Esophagus (tissue), 2 donors: ENCODE measurements at regions not wholly inside any gene's neighbourhood (a gene's known extent, or its start where the extent isn't known, plus 50 kb on each side); places are given as distances from the start of the nearest gene placed in this dataset.

ENCODE experiments used
- H3K27ac ChIP-seq, 2 donors: one replicate each; pipeline ENCODE4 v1.5.1; 2013; ENCODE audit warnings: low read depth in 2 of 2, mild to moderate bottlenecking in 2 of 2, inconsistent platforms in 1 of 2, low read length in 1 of 2, moderate library complexity in 1 of 2
- H3K27me3 ChIP-seq, 2 donors: one replicate each; pipeline ENCODE4 v1.6.1; 2013; ENCODE audit warnings: low read length in 2 of 2, control low read depth in 1 of 2, mild to moderate bottlenecking in 1 of 2; ENCODE audit not compliant: insufficient read depth in 2 of 2, control insufficient read depth in 1 of 2
- H3K36me3 ChIP-seq, 2 donors: one replicate each; pipeline ENCODE4 v1.6.1; 2013; ENCODE audit warnings: low read length in 1 of 2; ENCODE audit not compliant: control insufficient read depth in 2 of 2, insufficient read depth in 2 of 2
- H3K4me1 ChIP-seq, 2 donors: one replicate each; pipeline ENCODE4 v1.6.1; 2013; ENCODE audit warnings: low read length in 1 of 2; ENCODE audit not compliant: control insufficient read depth in 2 of 2, insufficient read depth in 2 of 2
- H3K4me3 ChIP-seq, 2 donors: one replicate each; pipeline ENCODE4 v1.5.1; 2013; ENCODE audit warnings: low read length in 2 of 2, mild to moderate bottlenecking in 2 of 2, low read depth in 1 of 2, moderate library complexity in 1 of 2
- H3K9me3 ChIP-seq, 2 donors: one replicate each; pipeline ENCODE4 v1.6.1; 2013; ENCODE audit warnings: mild to moderate bottlenecking in 2 of 2, low read depth in 1 of 2, low read length in 1 of 2, moderate library complexity in 1 of 2; ENCODE audit not compliant: control insufficient read depth in 2 of 2, insufficient read depth in 1 of 2
- WGBS, 2 donors: extraction: QIAGEN DNeasy Blood & Tissue Kit; methylation state at CpG; one replicate each; pipeline ENCODE4 v1.1.7; 2013; 5-methylcytosine and 5-hydroxymethylcytosine counted together
- donor health status: healthy with polysubstance abuse.
- donor health status: Bipolar disorder and iron deficiency.

GRCh38 chr2:66903183-66903582 is 468.3 kb downstream of the MEIS1 start:
- Histone ChIP-seq H3K36me3 (no peaks in the 10 kb centered on the region), H3K27me3 (no peaks in the 10 kb centered on the region), H3K4me1 (no peaks in the 10 kb centered on the region), H3K27ac (no peak overlapping the region), H3K9me3 (no peaks in the 10 kb centered on the region), H3K4me3 (no peak overlapping the region)
- 86 to 87% methylated on average over 1 of the region's 1 CpG for WGBS, 2 donors

GRCh38 chr2:66903745-66904465 is 469.0 kb downstream of the MEIS1 start:
- Histone ChIP-seq H3K9me3 (no peaks in the 10 kb centered on the region), H3K27ac (no peak overlapping the region), H3K4me1 (no peaks in the 10 kb centered on the region), H3K27me3 (no peaks in the 10 kb centered on the region), H3K36me3 (no peaks in the 10 kb centered on the region), H3K4me3 (no peak overlapping the region)
- 93 to 95% methylated on average over 9 of the region's 9 CpGs for WGBS, 2 donors

- WGBS, 2 donors: 73 to 82% methylated on average over 2 of the region's 2 CpGs
- Histone ChIP-seq H3K27me3 (no peaks in the 10 kb centered on the region), H3K4me3 (no peak overlapping the region), H3K27ac (no peak overlapping the region), H3K36me3 (no peaks in the 10 kb centered on the region), H3K4me1 (no peaks in the 10 kb centered on the region), H3K9me3 (no peaks in the 10 kb centered on the region)
Measured at GRCh38 chr2:66915237-66915636, 480.3 kb downstream of the MEIS1 start.

- Histone ChIP-seq H3K36me3 (no peaks in the 10 kb centered on the region), H3K4me1 (no peaks in the 10 kb centered on the region), H3K9me3 (no peaks in the 10 kb centered on the region), H3K27me3 (no peaks in the 10 kb centered on the region), H3K27ac (no peak overlapping the region), H3K4me3 (no peak overlapping the region)
- 46 to 58% methylated on average over 1 of the region's 1 CpG for WGBS, 2 donors
Measured at GRCh38 chr2:66919286-66919685, 477.8 kb upstream of the ETAA1 start.

GRCh38 chr2:66920415-66920814 is 476.7 kb upstream of the ETAA1 start:
- Histone ChIP-seq H3K27me3 (no peaks in the 10 kb centered on the region), H3K27ac (no peak overlapping the region), H3K36me3 (no peaks in the 10 kb centered on the region), H3K9me3 (no peaks in the 10 kb centered on the region), H3K4me3 (no peak overlapping the region), H3K4me1 (no peaks in the 10 kb centered on the region)
- WGBS, 2 donors: 84 to 86% methylated on average over 2 of the region's 2 CpGs

GRCh38 chr2:66925128-66925527 is 472.0 kb upstream of the ETAA1 start:
- no peaks in the 10 kb centered on the region for H3K9me3 ChIP-seq
- 75 to 92% methylated on average over 1 of the region's 1 CpG for WGBS, 2 donors

GRCh38 chr2:66926594-66927112 is 470.5 kb upstream of the ETAA1 start:
- 83 to 88% methylated on average over 6 of the region's 6 CpGs for WGBS, 2 donors
- Histone ChIP-seq H3K36me3 (no peaks in the 10 kb centered on the region), H3K27me3 (no peaks in the 10 kb centered on the region), H3K4me3 (no peak overlapping the region), H3K27ac (no peak overlapping the region), H3K4me1 (no peaks in the 10 kb centered on the region), H3K9me3 (no peaks in the 10 kb centered on the region)

More at GRCh38 chr2:66925128-66925527, 472.0 kb upstream of the ETAA1 start:
- no peaks in the 10 kb centered on the region for H3K4me1 ChIP-seq
- no peak overlapping the region for H3K4me3 ChIP-seq
- no peak overlapping the region for H3K27ac ChIP-seq
- H3K27me3 ChIP-seq: no peaks in the 10 kb centered on the region
- no peaks in the 10 kb centered on the region for H3K36me3 ChIP-seq

GRCh38 chr2:66929632-66930338 is 467.3 kb upstream of the ETAA1 start:
- Histone ChIP-seq H3K27ac (peak overlapping the region in 1 of 2 donors; percentile 64), H3K4me3 (no peak overlapping the region), H3K9me3 (no peaks in the 10 kb centered on the region), H3K4me1 (no peaks in the 10 kb centered on the region), H3K27me3 (no peaks in the 10 kb centered on the region), H3K36me3 (no peaks in the 10 kb centered on the region)
- WGBS, 2 donors: 29% methylated on average over 8 of the region's 8 CpGs

GRCh38 chr2:66930339-66931220 is 466.6 kb upstream of the ETAA1 start:
- Histone ChIP-seq H3K27me3 (no peaks in the 10 kb centered on the region), H3K4me1 (no peaks in the 10 kb centered on the region), H3K4me3 (no peak overlapping the region), H3K9me3 (no peaks in the 10 kb centered on the region), H3K27ac (peak overlapping the region in 1 of 2 donors; percentile 64), H3K36me3 (no peaks in the 10 kb centered on the region)
- 58 to 61% methylated on average over 3 of the region's 3 CpGs for WGBS, 2 donors
